KG1 (cell line): ENCODE measurements at regions not wholly inside any gene's neighbourhood (a gene's known extent, or its start where the extent isn't known, plus 50 kb on each side); places are given as distances from the start of the nearest gene placed in this dataset.
A peak's percentile ranks its signal among the peaks of the same experiment; 100 is the strongest.
"Not testable (repeated sequence)": the region's sequence is repeated elsewhere in the genome, so short reads cannot be mapped to it uniquely, and the experiment has no call there.

Experiments used
- DNase-seq: peaks from one replicate; lab custom pipeline; 2025; lab: John Stamatoyannopoulos, UW

DNA sequence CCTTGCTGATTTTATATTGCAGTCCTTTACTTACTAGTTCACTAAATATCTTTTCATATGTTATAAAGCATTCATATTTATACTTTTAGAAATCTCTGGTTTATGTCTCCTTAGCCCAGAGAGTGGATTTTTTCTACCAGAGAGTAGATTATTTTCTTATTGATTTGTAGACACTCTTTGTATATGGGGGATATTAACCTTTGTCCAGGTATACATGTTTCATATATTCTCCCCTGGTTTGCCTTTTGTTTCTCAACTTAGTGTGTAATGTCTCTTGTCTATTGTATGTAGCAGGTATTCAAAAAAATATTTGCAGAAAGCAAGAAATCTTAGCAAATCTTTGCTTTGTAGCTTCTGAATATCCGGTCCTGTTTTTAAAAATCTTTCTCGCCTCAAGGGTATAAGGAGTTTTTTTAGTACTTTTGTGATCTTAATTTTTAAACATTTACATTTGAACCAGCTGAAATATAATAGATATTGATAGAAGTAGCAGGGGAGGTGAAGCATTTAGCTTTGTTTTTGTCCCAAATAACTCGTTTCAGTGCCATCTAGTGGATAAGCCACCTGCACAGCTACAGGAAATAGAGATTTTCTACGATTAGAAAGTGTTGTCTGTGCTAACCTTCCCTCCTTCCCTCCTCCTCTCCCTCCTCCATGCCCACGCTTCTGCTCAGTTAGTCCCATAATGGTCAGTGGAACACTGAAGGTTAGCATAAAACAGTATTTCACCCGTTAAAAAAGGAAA lies 97.0 kb downstream of the PHETA1 start:
- no peak for DNase-seq

DNA sequence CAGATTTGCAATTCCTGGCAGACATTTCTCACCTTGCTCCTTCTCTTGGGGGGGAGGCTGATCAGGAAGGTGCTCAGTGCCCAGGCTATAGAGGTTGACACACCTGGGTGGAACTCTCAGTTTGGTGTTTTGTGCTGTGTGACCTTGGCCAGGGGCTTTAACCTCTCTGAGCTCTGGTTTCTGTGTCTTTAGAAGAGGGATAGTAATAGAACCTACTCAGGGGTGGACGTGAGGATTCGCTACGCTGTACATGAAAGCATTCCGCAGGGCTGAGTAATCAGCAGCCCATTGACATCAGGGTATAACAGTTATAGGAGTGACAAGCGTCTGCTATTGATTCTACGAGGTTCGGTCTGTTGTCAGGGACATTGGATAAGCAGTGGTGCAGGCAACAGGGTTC lies 98.1 kb downstream of the PHETA1 start:
- DNase-seq = no peak

DNA sequence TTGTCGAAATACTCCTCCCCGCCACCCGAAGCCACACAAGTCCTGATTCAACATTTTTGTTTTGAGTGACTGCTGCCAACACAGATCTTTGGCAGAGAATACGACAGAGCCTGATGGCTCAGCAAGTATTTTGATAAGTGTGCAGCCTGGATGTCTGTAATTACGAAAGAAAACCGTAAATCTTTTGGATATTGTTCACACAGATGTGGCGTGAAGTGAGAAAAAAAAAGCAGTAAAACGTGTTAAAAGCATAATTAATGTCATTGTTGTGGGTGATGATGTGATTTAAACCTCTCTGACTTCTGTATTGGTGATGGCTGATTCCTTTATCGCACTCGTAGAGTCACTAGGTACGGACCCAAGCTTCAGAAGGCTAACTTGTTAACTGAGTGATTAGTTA lies 98.7 kb downstream of the PHETA1 start:
- no peak for DNase-seq

- no peak for DNase-seq
Observed at GRCh38 chr12:111269718-111270117, 99.2 kb downstream of the PHETA1 start.

GRCh38 chr12:111268738-111269572 lies 99.9 kb downstream of the PHETA1 start:
- peak; percentile 12 for DNase-seq

GRCh38 chr12:111267144-111267543 lies 101.8 kb downstream of the PHETA1 start:
- no peak for DNase-seq

DNA sequence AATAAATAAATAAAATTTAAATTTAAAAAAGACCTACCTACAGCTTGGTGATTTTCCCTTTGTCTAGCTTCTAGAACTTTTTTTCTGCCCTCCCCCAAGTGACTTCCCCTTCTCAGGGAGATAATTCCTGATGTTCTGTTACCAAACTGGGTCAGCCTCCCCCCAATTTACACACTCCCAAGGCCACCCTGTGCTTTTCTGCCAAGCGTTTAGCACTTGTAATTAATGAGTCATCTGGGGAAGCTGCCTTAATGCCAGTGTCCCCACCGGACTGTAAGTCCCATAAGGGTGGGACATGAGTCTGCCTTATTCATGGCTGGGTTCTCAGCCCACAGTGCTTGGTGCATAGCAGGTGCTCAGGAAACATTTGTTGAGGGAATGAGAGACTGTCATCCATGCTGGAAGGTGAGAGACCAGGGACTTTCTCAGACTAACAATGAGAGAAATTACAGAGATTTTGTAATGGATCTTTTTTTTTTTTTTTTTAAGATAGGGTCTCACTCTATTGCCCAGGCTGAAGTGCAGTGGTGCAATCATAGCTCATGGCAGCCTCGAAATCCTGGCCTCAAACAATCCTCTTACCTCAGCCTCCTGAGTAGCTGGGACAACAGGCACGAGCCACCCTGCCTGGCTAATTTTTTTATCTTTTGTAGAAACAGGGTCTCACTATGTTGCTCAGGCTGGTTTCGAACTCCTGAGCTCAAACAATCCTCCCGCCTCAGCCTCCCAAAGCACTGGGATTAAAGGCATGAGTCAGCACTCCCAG lies 106.8 kb downstream of the PHETA1 start:
- DNase-seq = no peak

- no peak for DNase-seq
Observed at GRCh38 chr12:111260732-111261131, 108.2 kb downstream of the PHETA1 start.

DNA sequence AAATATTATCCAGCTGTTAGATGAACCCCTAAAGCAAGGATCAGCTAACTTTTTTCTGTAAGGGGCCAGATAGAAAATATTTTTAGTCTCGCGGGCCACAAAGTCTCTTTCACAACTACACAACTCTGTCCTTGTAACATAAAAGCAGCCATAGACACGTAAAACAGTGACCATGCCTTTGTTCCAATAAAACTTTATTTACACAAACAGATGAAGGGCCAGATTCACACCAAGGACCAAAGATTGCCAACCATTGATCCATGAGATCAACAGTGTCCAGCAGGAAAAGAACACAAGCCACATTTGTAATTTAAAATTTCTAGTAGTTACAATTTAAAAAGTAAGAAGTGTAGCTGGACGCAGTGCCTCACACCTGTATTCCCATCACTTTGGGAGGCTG lies 109.7 kb downstream of the PHETA1 start:
- DNase-seq = no peak

- not testable (repeated sequence) for DNase-seq
Observed at GRCh38 chr12:111258081-111258480, 110.8 kb downstream of the PHETA1 start.

DNA sequence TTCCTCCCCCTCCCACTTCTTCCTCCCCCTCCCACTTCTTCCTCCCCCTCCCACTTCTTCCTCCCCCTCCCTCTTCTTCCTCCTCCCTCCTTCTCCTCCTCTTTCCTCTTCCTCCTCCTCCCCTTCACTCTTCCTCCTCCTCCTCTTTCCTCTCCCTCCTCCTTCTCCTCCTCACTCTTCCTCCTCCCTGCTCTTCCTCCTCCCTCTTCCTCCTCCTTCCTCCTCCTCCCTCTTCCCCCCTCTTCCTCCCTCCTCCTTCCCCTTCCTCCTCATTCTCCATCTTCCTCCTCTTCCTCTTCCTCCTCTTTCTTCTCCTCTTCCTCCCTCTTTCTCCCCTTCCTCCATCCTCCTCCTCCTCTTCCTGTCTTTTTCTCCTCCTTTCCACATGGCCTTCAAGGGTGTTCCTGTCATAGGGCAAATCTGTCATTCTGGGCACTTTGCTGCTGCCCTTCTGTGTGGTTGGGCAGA lies 111.4 kb downstream of the PHETA1 start:
- no peak for DNase-seq

DNA sequence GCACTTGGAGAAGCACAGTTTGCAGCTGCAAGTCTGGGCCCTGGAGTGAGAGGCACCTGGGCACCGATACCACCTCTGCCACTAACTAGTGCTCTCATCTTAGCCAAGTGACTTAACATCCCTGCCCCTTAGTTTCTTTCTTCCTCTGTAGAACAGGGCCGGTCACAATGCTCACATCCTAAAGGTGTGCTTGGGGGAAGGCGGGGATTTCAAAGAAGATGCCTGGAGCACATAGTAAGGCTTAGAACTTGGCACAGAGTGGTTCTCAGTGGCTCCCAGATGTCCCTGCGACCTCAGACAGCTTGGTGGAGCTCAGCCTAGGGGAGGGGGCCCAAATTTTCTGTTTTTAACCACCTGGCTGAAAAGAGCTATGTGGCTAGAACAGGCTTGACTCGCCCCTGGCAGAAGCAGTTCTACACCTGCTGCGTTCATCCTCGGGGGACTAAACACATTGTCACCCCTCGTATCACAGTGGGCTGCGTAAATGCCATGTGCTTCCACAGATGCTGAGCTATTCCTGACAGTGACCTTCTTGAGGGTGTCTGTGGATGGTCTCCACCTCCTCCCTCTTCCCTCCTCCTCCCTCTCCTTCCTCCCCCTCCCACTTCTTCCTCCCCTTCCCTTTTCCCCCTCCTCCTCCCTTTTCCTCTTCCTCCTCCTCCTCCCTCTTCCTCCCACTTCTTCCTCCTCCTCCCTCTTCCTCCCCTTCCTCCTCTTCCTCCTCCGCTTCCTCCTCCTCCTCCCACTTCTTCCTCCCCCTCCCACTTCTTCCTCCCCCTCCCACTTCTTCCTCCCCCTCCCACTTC lies 112.1 kb downstream of the PHETA1 start:
- DNase-seq = no peak

- DNase-seq = no peak
Observed at GRCh38 chr12:111255261-111255660, 113.6 kb downstream of the PHETA1 start.

- no peak for DNase-seq
Observed at GRCh38 chr12:111254106-111254505, 114.8 kb downstream of the PHETA1 start.

GRCh38 chr12:111253213-111253612 lies 115.7 kb downstream of the PHETA1 start:
- DNase-seq = no peak

DNA sequence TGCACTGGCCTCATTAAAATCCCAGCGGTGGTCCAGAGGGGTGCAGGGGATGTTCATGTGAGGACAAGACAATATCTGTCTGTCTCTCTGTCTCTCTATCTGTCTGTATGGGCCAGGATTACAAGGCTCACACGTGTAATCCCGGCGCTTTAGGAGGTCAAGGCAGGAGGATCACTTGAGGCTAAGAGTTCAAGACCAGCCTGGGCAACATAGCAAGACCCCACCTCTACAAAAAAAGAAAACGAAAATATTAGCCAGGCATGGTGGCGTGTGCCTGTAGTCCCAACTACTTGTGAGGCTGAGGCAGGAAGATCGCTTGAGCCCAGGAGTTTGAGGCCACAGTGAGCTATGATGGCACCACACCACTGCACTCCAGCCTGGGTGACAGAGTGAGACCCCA lies 117.1 kb downstream of the PHETA1 start:
- DNase-seq = no peak

DNA sequence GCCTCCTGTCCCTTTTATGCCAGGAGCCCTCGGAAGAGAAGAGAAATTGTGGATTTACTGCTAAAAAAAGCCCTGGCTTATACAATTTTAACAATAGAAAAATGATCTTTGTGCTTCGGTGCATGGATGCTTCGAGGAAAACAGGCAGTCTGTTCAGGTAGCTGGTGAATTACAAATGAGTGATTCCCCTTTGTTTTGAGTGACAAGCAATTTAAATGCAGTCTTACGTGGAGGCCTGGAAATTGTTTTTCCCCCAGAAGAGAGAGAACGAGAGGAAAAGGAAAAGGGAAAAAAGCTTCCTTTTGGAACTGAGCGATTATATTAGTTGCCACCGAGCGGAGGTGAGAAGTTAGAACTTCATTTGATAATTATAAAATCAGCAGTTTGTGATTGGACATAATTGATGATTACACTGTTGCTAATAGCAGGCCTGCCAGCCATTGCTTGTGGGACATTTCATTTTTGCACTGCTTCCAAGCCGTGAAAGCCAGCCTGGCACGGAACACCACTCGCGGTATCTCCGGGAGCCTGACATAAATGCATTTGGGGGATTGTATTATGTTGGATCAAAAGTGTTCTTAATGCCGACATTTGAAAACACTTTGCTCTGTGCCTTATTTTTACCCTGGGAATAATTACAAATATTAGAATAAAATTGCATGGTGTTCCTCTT lies 117.7 kb downstream of the PHETA1 start:
- DNase-seq = no peak

- no peak for DNase-seq
Observed at GRCh38 chr12:111250251-111250881, 118.5 kb downstream of the PHETA1 start.

DNA sequence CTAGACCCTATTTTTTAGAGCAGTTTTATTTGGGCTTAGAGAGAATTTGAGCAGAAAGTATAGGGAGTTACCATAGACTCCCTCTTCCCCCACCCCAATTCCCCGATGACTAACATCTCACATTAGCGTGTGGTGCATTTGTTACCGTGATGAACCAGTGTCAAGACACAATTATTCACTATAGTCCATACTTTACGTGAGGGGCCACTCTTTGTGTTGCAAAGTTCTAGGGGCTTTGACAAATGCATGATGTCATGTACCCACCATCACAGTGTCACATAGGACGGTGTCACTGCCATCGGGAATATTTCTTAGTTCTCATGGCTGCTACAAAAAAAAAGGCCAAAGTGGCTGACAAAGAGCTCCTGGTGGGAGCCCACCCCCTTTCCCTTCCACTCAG lies 119.1 kb downstream of the PHETA1 start:
- DNase-seq = no peak

DNA sequence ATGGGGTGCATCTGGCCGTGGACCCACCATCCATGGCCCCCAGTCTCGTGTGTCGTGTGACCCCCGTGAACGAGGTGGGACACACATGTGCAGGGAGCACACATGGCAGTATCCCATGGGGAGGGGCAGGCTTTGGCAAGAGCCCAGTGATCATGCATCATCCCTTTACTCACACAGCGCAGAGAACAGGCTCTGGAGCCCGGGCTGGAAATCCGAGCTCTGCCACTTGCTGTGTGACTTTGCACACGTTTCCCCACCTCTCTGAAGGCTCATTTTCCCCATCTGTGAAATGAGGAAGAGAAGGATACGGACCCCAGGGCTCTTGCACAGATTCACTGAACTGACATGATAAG lies 119.9 kb downstream of the PHETA1 start:
- DNase-seq = no peak
